ENCODE measurements at regions not wholly inside any gene's neighbourhood (a gene's known extent, or its start where the extent isn't known, plus 50 kb on each side); places are given as distances from the start of the nearest gene placed in this dataset.

GRCh38 chr13:110070046-110070445 lies 236.9 kb downstream of the COL4A1 start:
- CTCF ChIA-PET: no interaction called here
- no peak for DNase-seq (ENCODE audit: extremely low spot score)
- no peak for TF ChIP-seq CTCF (IDR thresholded peaks at IDR 0.05; ENCODE audit: control extremely low read depth, extremely low read depth, low read depth, missing control alignments)
- POLR2A ChIA-PET: no interaction called here

- DNase-seq (ENCODE audit: extremely low spot score): no peak
- POLR2A ChIA-PET: no interaction called here
- TF ChIP-seq CTCF (IDR thresholded peaks at IDR 0.05; ENCODE audit: control extremely low read depth, extremely low read depth, low read depth, missing control alignments): no peak
- CTCF ChIA-PET: no interaction called here
These were observed 238.8 kb downstream of the COL4A1 start for GRCh38 chr13:110068176-110068473.

- TF ChIP-seq CTCF (IDR thresholded peaks at IDR 0.05; ENCODE audit: control extremely low read depth, extremely low read depth, low read depth, missing control alignments): no peak
- no peak for DNase-seq (ENCODE audit: extremely low spot score)
- CTCF ChIA-PET: no interaction called here
- POLR2A ChIA-PET: no interaction called here
These were observed 239.4 kb downstream of the COL4A1 start for GRCh38 chr13:110067355-110068175.

- DNase-seq (ENCODE audit: extremely low spot score): no peak
- ChIA-PET POLR2A (no interaction called here), CTCF (no interaction called here)
- no peak for TF ChIP-seq CTCF (IDR thresholded peaks at IDR 0.05; ENCODE audit: control extremely low read depth, extremely low read depth, low read depth, missing control alignments)
These were observed 241.2 kb downstream of the COL4A1 start for GRCh38 chr13:110065780-110066179.

GRCh38 chr13:110063490-110064421 lies 243.2 kb downstream of the COL4A1 start:
- CTCF ChIA-PET: interaction anchor here (1.1 to 1.4 kb wide), 3 partner anchors 8 to 63 kb away, joined by 3 to 4 read pairs (median 3); no protein-coding TSS in a partner anchor
- TF ChIP-seq CTCF (IDR thresholded peaks at IDR 0.05; ENCODE audit: control extremely low read depth, extremely low read depth, low read depth, missing control alignments): no peak
- POLR2A ChIA-PET: no interaction called here
- DNase-seq (ENCODE audit: extremely low spot score): no peak

GRCh38 chr13:110062777-110063442 lies 244.0 kb downstream of the COL4A1 start:
- ChIA-PET POLR2A (no interaction called here), CTCF (interaction anchor here (1.1 to 1.4 kb wide), 2 partner anchors 8 to 64 kb away, joined by 3 read pairs; no protein-coding TSS in a partner anchor)
- no peak for DNase-seq (ENCODE audit: extremely low spot score)
- TF ChIP-seq CTCF (IDR thresholded peaks at IDR 0.05; ENCODE audit: control extremely low read depth, extremely low read depth, low read depth, missing control alignments): no peak

All from GM10248 (cell line).